ENCODE measurements at regions not wholly inside any gene's neighbourhood (a gene's known extent, or its start where the extent isn't known, plus 50 kb on each side); places are given as distances from the start of the nearest gene placed in this dataset.

- TF ChIP-seq CTCF (IDR thresholded peaks at IDR 0.05) = no peak
Measured at GRCh38 chr5:58274191-58274590, 185.7 kb downstream of the PLK2 start.

GRCh38 chr5:58273711-58274110 is 186.2 kb downstream of the PLK2 start:
- no peak for TF ChIP-seq CTCF (IDR thresholded peaks at IDR 0.05)

- no peak for TF ChIP-seq CTCF (IDR thresholded peaks at IDR 0.05)
Measured at GRCh38 chr5:58268268-58268667, 191.6 kb downstream of the PLK2 start.

- no peak for TF ChIP-seq CTCF (IDR thresholded peaks at IDR 0.05)
Measured at GRCh38 chr5:58266402-58266801, 193.5 kb downstream of the PLK2 start.

GRCh38 chr5:58265246-58265930 is 194.5 kb downstream of the PLK2 start:
- no peak for TF ChIP-seq CTCF (IDR thresholded peaks at IDR 0.05)

- TF ChIP-seq CTCF (IDR thresholded peaks at IDR 0.05) = no peak
Measured at GRCh38 chr5:58264276-58264675, 195.6 kb downstream of the PLK2 start.

- TF ChIP-seq CTCF (IDR thresholded peaks at IDR 0.05) = no peak
Measured at GRCh38 chr5:58263296-58263695, 196.6 kb downstream of the PLK2 start.

- no peak for TF ChIP-seq CTCF (IDR thresholded peaks at IDR 0.05)
Measured at GRCh38 chr5:58262226-58262625, 197.7 kb downstream of the PLK2 start.
